Transverse colon (tissue), 4 donors: ENCODE measurements at regions not wholly inside any gene's neighbourhood (a gene's known extent, or its start where the extent isn't known, plus 50 kb on each side); places are given as distances from the start of the nearest gene placed in this dataset.

ENCODE experiments used
- DNase-seq: peaks from one replicate; pipeline ENCODE4 v3.0.0-alpha.2; 2019
- H3K27ac ChIP-seq, 4 donors: fragments of 200-600 bp; sonication (generic); 2 replicates each; pipeline ENCODE4 v1.5.1; 2016 to 2018; ENCODE audit warnings: inconsistent platforms in 4 of 4
- H3K27me3 ChIP-seq: fragments of 200-600 bp; sonication (generic); 2 replicates; pipeline ENCODE4 v1.5.1; 2017; ENCODE audit warnings: inconsistent platforms
- H3K36me3 ChIP-seq, 4 donors: fragments of 200-600 bp; sonication (generic); 2 replicates each; pipeline ENCODE4 v1.5.1; 2017 to 2019; ENCODE audit warnings: inconsistent platforms in 4 of 4
- H3K4me1 ChIP-seq, 4 donors: fragments of 200-600 bp; sonication (generic); 2 replicates each; pipeline ENCODE4 v1.5.1; 2017 to 2020; ENCODE audit warnings: inconsistent platforms in 4 of 4
- H3K4me3 ChIP-seq, 4 donors: fragments of 200-600 bp; sonication (generic); 1 replicate in 1 of 4; 2 replicates in 3 of 4; pipeline versions ENCODE4 v1.5.1 to v1.6.1; 2017 to 2019; ENCODE audit warnings: inconsistent platforms in 4 of 4
- H3K9me3 ChIP-seq, 2 donors: fragments of 200-600 bp; sonication (generic); 2 replicates each; pipeline ENCODE4 v1.5.1; 2017 to 2019; ENCODE audit warnings: inconsistent platforms in 2 of 2
- EP300 ChIP-seq: sonication (generic); formaldehyde crosslinking; IDR thresholded peaks from one replicate; pipeline ENCODE4 v1.6.1; 2017; ENCODE audit warnings: antibody characterized with exemption, low read depth
- POLR2A ChIP-seq: fragments of 450-650 bp; IDR thresholded peaks from one replicate; pipeline ENCODE4 v1.6.1; 2016; ENCODE audit warnings: antibody characterized with exemption, mild to moderate bottlenecking, moderate library complexity
- POLR2AphosphoS5 ChIP-seq, 3 donors: sonication (generic); formaldehyde crosslinking; IDR thresholded peaks; one replicate each; pipeline ENCODE4 v1.6.1; 2016; ENCODE audit warnings: antibody characterized with exemption in 3 of 3
- WGBS, 2 donors: methylation state at CpG; one replicate each; pipeline ENCODE4 v1.1.5; 2018; ENCODE audit warnings: low coverage in 1 of 2; 5-methylcytosine and 5-hydroxymethylcytosine counted together
- in situ Hi-C, 4 donors: fragments of 200-750 bp; cut with MboI; loops; one replicate each; pipeline versions ENCODE4 v1.15.0 to v1.15.1; 2017; ENCODE audit warnings: low sequenced_read_pairs in 3 of 4, low pct_ligation_motif_present in 1 of 4, low pct_unique_long_range_greater_than_20kb in 1 of 4
- intact Hi-C: fragments of 100-400 bp; cut with DNase I; formaldehyde crosslinking; loops from one replicate; pipeline ENCODE4 v1.15.1; 2023; ENCODE audit warnings: low total_unique reads
- TF ChIP-seq, protein P1 (sequence below), 5 experiments: fragments of 200-600 bp in 3 of 5; fragments of 450-650 bp in 2 of 5; sonication (generic) in 3 of 5; IDR thresholded peaks; 1 replicate in 2 of 5; 2 replicates in 3 of 5; pipeline ENCODE4 v1.5.1; 2016 to 2017; ENCODE audit warnings: antibody characterized with exemption in 5 of 5, inconsistent platforms in 3 of 5, mild to moderate bottlenecking in 2 of 5, moderate library complexity in 1 of 5

DNA sequence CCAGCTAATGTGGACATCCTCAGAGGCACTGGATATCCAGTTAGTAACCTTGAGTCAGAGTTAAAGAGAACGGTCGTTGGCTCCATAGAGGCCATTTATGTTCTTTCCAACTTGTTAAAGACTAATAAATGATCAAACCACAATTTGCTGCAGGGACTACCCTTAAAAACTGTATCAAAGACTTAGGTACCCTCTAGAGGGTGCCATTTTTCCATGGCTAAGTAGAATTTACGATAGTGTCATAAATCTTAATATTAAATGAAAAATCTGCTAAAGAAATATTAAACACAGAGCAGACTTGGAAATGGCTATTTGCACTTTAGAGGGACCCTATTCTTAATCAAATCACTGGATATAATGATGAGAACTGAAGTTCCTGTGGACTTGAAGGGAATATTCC, 685.2 kb upstream of the CHORDC1 start:
- H3K4me1 ChIP-seq = no peaks in the 10 kb centered on the region
- no peak overlapping the region for H3K27ac ChIP-seq
- intact Hi-C loops = no loop called here
- no peak for TF ChIP-seq EP300
- no peak for TF ChIP-seq POLR2A
- TF ChIP-seq, protein P1, sequence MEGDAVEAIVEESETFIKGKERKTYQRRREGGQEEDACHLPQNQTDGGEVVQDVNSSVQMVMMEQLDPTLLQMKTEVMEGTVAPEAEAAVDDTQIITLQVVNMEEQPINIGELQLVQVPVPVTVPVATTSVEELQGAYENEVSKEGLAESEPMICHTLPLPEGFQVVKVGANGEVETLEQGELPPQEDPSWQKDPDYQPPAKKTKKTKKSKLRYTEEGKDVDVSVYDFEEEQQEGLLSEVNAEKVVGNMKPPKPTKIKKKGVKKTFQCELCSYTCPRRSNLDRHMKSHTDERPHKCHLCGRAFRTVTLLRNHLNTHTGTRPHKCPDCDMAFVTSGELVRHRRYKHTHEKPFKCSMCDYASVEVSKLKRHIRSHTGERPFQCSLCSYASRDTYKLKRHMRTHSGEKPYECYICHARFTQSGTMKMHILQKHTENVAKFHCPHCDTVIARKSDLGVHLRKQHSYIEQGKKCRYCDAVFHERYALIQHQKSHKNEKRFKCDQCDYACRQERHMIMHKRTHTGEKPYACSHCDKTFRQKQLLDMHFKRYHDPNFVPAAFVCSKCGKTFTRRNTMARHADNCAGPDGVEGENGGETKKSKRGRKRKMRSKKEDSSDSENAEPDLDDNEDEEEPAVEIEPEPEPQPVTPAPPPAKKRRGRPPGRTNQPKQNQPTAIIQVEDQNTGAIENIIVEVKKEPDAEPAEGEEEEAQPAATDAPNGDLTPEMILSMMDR (IDR thresholded peaks at IDR 0.05) = no peak
- no peak for TF ChIP-seq POLR2AphosphoS5 (IDR thresholded peaks at IDR 0.05)
- no peak overlapping the region for H3K4me3 ChIP-seq
- DNase-seq = no peak
- WGBS, 2 donors = 59 to 90% methylated on average over 1 to 3 of the region's 3 CpGs
- H3K27me3 ChIP-seq = no peaks in the 10 kb centered on the region
- in situ Hi-C loops = no loop called here
- H3K9me3 ChIP-seq = no peaks in the 10 kb centered on the region
- no peaks in the 10 kb centered on the region for H3K36me3 ChIP-seq

DNA sequence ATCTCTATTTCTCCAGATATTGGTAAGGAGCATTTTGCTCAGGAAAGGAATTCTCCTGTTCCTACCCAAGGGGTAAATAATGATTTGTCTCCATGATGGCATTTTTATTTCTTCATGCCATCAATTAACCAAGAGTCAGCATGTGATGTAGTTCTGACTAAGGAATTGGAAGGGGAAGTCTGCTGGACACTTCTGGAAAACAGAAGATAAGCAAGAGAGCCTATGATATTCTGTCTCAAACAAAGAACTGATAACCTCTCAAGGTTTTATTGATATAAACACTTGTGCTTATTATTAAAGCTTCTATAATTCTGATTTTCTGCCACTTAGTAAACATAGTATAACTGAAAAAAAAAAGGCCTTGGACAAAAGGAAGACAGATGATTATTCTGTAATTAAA, 673.0 kb upstream of the CHORDC1 start:
- TF ChIP-seq, protein P1 (IDR thresholded peaks at IDR 0.05) = no peak
- no peak for TF ChIP-seq EP300
- no peak for TF ChIP-seq POLR2AphosphoS5 (IDR thresholded peaks at IDR 0.05)
- no peak for TF ChIP-seq POLR2A
- in situ Hi-C loops = no loop called here

DNA sequence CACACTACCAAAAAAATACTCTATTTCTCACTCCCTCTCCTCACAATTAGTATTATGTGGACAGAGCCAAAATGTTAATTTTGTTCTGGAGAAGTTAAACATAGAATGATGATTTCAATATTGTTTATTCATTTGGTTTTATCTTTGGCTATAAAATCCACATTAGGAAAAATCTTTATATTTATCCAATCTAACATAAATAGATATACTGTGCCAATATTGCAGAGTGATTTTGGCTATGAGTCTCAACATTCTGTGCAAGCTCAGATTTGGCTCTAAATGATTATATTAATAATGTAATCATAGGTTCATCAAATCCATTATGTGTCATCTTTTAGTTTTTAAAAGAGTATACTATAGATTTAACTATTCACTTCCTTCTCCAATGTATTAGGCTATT, 667.5 kb upstream of the CHORDC1 start:
- Histone ChIP-seq H3K27me3 (no peaks in the 10 kb centered on the region), H3K4me3 (no peak overlapping the region), H3K4me1 (no peaks in the 10 kb centered on the region), H3K9me3 (no peaks in the 10 kb centered on the region), H3K36me3 (no peaks in the 10 kb centered on the region), H3K27ac (no peak overlapping the region)
- in situ Hi-C loops = no loop called here
- DNase-seq = no peak
- intact Hi-C loops = no loop called here
- no peak for TF ChIP-seq POLR2AphosphoS5 (IDR thresholded peaks at IDR 0.05)
- TF ChIP-seq, protein P1 (IDR thresholded peaks at IDR 0.05) = no peak
- TF ChIP-seq POLR2A = no peak
- TF ChIP-seq EP300 = no peak

More for the DNA sequence above, 673.0 kb upstream of the CHORDC1 start:
- no peak for DNase-seq
- Histone ChIP-seq H3K36me3 (no peaks in the 10 kb centered on the region), H3K4me1 (no peaks in the 10 kb centered on the region), H3K27me3 (no peaks in the 10 kb centered on the region), H3K4me3 (no peak overlapping the region), H3K27ac (no peak overlapping the region), H3K9me3 (no peaks in the 10 kb centered on the region)
- intact Hi-C loops = no loop called here

DNA sequence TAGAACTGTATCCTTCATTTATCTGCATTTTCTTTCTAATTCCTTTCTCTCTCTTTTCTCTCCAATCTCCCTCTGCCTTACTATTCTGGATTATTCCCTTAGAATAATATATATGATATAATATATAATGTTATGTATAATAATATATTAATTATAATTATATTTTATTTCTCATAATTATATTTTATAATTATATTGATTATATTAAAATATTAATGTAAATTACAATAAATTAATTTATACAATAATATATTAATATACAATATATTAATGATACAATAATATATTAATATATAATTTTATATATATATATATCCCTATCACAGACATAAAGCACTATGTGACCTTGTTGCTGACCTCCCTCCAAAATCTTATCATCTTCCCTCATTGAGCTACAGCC, 661.3 kb upstream of the CHORDC1 start:
- Histone ChIP-seq H3K27me3 (no peaks in the 10 kb centered on the region), H3K4me1 (no peaks in the 10 kb centered on the region), H3K27ac (no peak overlapping the region), H3K4me3 (no peak overlapping the region), H3K36me3 (no peaks in the 10 kb centered on the region), H3K9me3 (no peaks in the 10 kb centered on the region)
- TF ChIP-seq POLR2AphosphoS5 (IDR thresholded peaks at IDR 0.05) (no peak), EP300 (no peak), POLR2A (no peak)
- TF ChIP-seq, protein P1 (IDR thresholded peaks at IDR 0.05) = no peak
- in situ Hi-C loops = no loop called here
- DNase-seq = no peak
- intact Hi-C loops = no loop called here
